ENCODE measurements at regions not wholly inside any gene's neighbourhood (a gene's known extent, or its start where the extent isn't known, plus 50 kb on each side); places are given as distances from the start of the nearest gene placed in this dataset.

GRCh38 chr6:90650041-90650940 is 63.4 kb upstream of the MAP3K7 start:
- no peak for TF ChIP-seq GATA3 (IDR thresholded peaks at IDR 0.05; ENCODE audit: low read depth, low read length)
- no peak for TF ChIP-seq GATA2 (IDR thresholded peaks at IDR 0.05; ENCODE audit: low read depth, low read length)

GRCh38 chr6:90648873-90649272 is 62.0 kb upstream of the MAP3K7 start:
- TF ChIP-seq GATA2 (IDR thresholded peaks at IDR 0.05; ENCODE audit: low read depth, low read length) (no peak), GATA3 (IDR thresholded peaks at IDR 0.05; ENCODE audit: low read depth, low read length) (no peak)

GRCh38 chr6:90646940-90647339 is 60.1 kb upstream of the MAP3K7 start:
- TF ChIP-seq GATA2 (IDR thresholded peaks at IDR 0.05; ENCODE audit: low read depth, low read length) (no peak), GATA3 (IDR thresholded peaks at IDR 0.05; ENCODE audit: low read depth, low read length) (no peak)

- TF ChIP-seq GATA2 (IDR thresholded peaks at IDR 0.05; ENCODE audit: low read depth, low read length) (no peak), GATA3 (IDR thresholded peaks at IDR 0.05; ENCODE audit: low read depth, low read length) (no peak)
These were observed 58.8 kb upstream of the MAP3K7 start for GRCh38 chr6:90645634-90646033.

GRCh38 chr6:90644492-90644891 is 57.6 kb upstream of the MAP3K7 start:
- TF ChIP-seq GATA3 (IDR thresholded peaks at IDR 0.05; ENCODE audit: low read depth, low read length) (no peak), GATA2 (IDR thresholded peaks at IDR 0.05; ENCODE audit: low read depth, low read length) (no peak)

GRCh38 chr6:90643381-90643780 is 56.5 kb upstream of the MAP3K7 start:
- TF ChIP-seq GATA2 (IDR thresholded peaks at IDR 0.05; ENCODE audit: low read depth, low read length) = no peak
- no peak for TF ChIP-seq GATA3 (IDR thresholded peaks at IDR 0.05; ENCODE audit: low read depth, low read length)

- TF ChIP-seq GATA3 (IDR thresholded peaks at IDR 0.05; ENCODE audit: low read depth, low read length) = no peak
- TF ChIP-seq GATA2 (IDR thresholded peaks at IDR 0.05; ENCODE audit: low read depth, low read length) = no peak
These were observed 50.4 kb upstream of the MAP3K7 start for GRCh38 chr6:90637320-90637719.
